D721Med (cell line): ENCODE measurements at regions not wholly inside any gene's neighbourhood (a gene's known extent, or its start where the extent isn't known, plus 50 kb on each side); places are given as distances from the start of the nearest gene placed in this dataset.
"Not testable (repeated sequence)": the region's sequence is repeated elsewhere in the genome, so short reads cannot be mapped to it uniquely, and the experiment has no call there.

ENCODE experiments used
- DNase-seq: peaks from one replicate; pipeline ENCODE4 v3.0.0; 2011; ENCODE audit warnings: low spot score; ENCODE audit not compliant: insufficient read length
- FAIRE-seq: peaks from 2 replicates; lab custom pipeline; 2011; peaks lifted over from hg19 to GRCh38; lab: Jason Lieb, UNC
- CTCF ChIP-seq: IDR thresholded peaks from 2 replicates; pipeline ENCODE4 v1.5.1; 2012; ENCODE audit warnings: mild to moderate bottlenecking, control low read depth; ENCODE audit not compliant: insufficient read depth; ENCODE audit errors: missing control alignments

DNA sequence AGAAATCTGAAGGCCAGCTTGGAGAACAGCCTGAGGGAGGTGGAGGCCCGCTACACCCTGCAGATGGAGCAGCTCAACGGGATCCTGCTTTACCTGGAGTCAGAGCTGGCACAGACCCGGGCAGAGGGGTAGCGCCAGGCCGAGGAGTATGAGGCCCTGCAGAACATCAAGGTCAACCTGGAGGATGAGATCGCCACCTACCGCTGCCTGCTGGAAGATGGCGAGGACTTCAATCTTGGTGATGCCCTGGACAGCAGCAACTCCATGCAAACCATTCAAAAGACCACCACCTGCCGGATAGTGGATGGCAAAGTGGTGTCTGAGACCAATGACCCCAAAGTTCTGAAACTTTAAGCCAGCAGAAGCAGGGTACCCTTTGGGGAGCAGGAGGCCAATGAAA is 318.4 kb downstream of the ZFHX3 start:
- not testable (repeated sequence) for DNase-seq, FAIRE-seq

- no peak for TF ChIP-seq CTCF
- no peak for FAIRE-seq
Observed at GRCh38 chr16:72728516-72728915, 319.4 kb downstream of the ZFHX3 start.

DNA sequence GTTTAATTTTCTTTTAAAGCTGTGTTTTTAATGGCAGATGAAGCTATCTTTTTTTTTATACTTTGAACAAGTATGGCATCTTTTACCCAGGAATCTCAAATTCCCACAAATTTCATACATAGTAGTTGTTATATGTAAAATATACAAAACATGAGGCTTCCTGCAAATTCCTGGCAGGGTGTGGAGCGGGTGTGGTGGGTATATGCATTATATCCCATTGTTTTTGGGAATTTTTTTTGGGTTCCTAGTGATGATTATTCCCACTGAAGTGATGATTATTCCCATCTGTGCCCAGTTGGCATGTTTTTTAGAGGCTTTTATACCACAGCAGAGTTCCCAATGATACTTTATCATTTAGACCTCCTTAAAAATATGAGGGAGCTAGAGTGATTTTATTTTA is 320.4 kb downstream of the ZFHX3 start:
- no peak for TF ChIP-seq CTCF
- no peak for FAIRE-seq

More at GRCh38 chr16:72728516-72728915, 319.4 kb downstream of the ZFHX3 start:
- no peak for DNase-seq

DNA sequence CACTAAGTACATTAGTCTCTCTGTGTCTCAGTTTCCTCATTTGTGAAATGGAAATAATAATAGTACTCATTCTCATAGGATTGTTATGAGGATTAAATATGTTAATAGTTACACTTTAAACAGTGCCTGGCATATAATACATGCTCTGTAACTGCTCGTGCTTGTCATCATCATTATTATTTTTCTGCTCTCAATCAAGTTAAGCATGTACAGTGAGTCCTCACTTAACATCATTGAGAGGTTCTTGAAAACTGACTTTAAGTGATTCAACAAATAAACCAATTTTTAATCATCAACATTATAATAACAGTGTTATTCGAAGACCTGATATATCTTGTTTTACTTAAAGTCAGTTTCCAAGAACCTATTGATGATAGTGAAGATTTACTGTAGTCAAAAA is 322.3 kb downstream of the ZFHX3 start:
- FAIRE-seq (no peak), DNase-seq (no peak)
- no peak for TF ChIP-seq CTCF

More for the DNA sequence above, 320.4 kb downstream of the ZFHX3 start:
- no peak for DNase-seq

DNA sequence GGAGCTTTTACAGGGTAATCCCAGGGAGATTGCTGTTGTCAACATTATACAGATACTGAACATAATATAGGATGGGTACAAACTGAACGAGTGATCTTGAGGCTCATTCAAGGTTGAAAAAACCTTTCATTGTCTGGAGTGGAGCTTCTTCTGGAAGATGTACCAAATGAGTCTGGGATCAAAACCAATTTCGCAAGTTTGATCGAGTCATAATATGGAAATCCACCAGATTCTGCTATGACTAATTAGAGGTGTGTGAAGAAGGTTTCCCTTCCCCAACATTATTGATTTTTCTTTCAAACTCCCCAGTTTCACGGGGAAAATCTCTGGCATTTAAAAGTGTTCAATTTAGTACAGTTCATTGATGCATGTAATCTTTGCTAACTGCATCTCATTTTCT is 324.1 kb downstream of the ZFHX3 start:
- DNase-seq (no peak), FAIRE-seq (no peak)
- no peak for TF ChIP-seq CTCF

- no peak for TF ChIP-seq CTCF
- no peak for DNase-seq
- FAIRE-seq, result no peak
Observed at GRCh38 chr16:72722552-72722951, 325.4 kb downstream of the ZFHX3 start.

- no peak for TF ChIP-seq CTCF
- no peak for DNase-seq
- no peak for FAIRE-seq
Observed at GRCh38 chr16:72721981-72722380, 325.9 kb downstream of the ZFHX3 start.

DNA sequence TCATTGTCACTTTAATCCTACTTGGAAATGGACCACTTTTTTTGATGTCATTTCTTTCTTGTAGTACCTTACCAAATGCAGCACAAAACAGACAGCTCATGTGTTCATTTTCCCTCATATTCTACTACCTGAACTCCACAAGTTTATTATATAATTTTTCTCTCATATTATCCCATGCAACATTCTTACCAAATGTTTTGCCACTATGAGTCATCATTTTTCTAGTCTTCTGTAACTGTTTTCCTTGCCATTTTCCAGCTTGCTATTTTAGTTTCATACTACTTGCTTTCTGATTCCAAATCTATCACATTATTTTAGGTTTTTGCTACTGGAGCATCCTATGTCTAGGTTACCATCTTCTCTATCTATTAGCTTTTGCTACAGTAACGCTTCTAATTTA is 332.7 kb downstream of the ZFHX3 start:
- FAIRE-seq (no peak), DNase-seq (no peak)
- TF ChIP-seq CTCF, result no peak
